ENCODE measurements at regions not wholly inside any gene's neighbourhood (a gene's known extent, or its start where the extent isn't known, plus 50 kb on each side); places are given as distances from the start of the nearest gene placed in this dataset.

DNA sequence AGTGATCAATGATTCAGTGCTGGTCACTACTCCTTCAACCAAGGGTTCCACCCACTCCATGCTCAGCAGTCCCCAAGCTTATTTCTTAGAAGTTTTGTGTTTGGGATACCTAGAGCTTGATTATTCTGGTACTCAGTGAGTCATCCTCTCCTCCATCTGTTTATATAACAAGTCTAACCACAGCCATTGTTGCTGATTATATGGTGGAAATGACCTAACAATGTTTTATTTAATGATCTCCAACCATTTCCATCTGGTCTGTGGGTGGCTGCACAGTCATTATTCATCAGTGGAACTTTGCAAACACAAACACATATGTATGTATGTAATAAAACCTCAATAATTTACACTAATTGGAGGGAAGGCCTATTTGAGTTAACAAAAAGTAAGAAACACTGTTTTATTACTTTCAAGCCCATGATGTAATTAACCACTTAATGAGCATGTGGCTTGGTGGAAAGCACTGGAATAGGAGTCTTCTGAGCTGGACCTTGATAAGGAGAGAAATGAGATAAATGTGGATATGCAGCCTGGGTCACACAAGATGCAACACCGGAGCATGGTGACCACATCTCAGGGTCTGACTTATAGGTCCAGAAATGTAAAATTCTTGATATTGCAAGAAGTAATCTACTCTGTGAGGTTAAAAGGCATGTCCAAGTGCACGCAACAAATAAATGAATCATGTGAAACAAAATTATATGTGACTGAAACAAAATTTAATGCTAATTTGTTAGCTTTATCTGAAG is 99.0 kb upstream of the WLS start:
- DNase-seq (ENCODE audit: low spot score), result peak; percentile 64

DNA sequence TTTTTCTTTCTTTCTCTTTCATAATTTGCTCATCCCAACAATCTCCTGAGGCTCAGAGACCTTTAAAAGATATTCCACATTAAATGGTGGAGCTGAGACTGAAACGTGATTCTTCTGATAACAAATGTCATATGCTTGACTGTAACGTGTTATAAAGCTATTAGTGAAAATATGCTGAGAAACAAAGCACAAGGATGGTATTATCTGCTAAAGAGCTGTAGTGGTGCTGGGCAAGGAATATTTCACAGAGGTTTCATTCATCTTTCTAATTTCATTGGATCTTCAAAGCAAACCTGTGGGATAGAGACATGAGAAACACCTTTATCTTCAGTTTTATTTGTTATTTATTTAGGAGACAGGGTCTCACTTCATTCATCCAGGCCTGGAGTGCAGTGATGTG is 98.1 kb upstream of the WLS start:
- DNase-seq (ENCODE audit: low spot score), result no peak

DNA sequence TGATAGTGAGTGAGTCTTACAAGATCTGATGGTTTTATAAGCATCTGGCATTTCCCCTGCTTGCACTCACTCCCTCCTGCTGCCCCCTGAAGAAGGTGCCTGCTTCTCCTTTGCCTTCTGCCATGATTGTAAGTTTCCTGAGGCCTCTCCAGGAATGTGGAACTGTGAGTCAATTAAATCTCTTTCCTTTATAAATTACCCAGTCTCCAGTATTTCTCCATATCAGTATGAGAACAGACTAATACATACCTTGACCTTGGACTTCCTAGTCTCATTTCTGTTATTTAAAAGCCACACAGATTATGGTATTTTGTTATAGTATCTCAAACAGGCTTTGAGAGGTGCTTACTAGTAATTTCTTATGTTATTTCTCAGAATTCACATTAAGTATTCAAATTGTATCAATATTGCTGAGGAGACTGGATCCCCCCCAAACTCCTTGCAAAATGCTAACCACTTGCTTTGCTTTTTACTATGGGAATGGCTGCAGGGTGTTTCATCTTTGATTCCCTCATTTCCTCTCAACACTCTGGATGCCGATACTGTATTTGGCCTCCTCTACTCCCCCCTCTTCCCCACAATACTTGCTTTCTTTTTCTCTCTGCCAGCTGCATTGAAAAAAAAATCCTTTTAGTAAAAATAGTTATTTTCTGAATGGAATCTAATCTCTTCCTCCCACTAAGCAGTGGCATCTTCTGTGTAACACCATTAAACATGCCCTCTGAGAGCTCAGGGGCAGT is 96.9 kb upstream of the WLS start:
- DNase-seq (ENCODE audit: low spot score), result no peak

DNA sequence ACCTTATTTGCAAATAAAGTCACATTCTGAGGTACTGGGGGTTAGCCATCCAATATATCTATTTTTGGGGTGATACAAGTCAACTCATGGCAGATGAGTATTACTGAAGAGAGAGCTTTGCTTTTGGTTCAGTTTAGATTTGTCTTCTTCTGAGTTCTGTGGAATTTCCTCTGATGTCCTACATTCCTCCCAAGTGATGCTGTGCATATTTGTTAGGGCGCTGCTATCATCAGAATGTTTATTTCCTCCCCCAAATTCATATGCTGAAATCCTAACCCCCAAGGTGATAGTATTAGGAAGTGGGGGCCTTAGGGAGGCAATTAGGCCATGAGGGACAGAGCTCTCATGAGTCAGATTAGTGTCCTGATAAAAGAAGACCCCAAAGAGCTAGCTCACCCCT is 96.2 kb upstream of the WLS start:
- no peak for DNase-seq (ENCODE audit: low spot score)

DNA sequence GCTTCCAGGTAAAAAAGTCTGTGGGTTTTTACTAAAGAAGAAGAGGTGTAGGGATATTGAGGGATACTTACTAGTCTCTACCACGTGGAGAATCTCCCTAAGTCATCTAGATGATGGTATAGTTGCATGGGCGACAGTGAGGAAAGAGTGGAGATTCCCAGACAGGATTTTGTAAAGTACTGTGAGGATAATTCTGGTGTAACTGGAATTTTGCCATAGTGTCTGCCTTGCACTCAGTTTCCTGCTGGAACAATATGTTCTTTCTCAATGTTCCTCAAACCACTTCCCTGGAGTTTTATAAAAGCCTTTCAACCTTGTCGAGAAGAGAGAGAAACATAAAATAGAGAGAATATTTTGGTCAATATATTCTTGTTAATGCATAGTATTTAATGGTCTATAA is 95.1 kb upstream of the WLS start:
- no peak for DNase-seq (ENCODE audit: low spot score)

DNA sequence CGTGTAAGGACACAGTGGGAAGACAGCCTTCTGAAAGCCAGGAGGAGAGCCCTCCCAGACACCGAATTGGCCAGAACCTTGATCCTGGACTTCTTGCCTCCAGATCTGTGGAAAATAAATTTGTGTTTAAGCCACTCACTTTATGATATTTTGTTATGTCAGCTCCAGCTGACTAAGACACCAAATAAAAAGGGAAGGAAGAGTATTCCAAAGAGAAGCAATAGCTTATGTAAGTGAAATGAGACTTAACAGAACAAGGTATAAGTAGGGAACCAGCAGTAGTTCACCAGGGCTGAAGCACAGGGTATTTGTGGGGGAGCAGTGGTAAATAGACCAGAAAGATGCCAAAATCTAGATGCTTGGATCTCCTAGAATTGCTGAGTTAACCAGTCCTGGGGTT is 94.2 kb upstream of the WLS start:
- no peak for DNase-seq (ENCODE audit: low spot score)

DNA sequence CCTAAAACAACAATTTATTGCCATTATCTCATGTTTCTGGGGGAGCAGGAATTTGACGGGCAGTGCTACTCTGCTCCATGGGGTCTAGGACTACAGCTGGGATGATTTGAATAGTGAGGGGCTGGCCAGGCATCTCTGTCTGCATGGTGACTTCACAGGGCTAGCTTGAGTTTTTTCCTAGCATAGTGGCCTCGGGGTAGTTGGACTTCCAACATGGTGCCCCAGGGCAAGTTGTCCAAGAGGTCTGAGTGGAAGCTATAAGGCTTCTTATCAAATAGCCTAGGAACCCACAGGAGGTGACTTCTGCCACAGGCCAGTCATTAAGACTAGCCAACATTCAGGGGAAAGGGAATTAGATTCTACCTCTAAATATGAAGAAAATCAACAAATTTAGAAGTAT is 92.0 kb upstream of the WLS start:
- DNase-seq (ENCODE audit: low spot score), result no peak

DNA sequence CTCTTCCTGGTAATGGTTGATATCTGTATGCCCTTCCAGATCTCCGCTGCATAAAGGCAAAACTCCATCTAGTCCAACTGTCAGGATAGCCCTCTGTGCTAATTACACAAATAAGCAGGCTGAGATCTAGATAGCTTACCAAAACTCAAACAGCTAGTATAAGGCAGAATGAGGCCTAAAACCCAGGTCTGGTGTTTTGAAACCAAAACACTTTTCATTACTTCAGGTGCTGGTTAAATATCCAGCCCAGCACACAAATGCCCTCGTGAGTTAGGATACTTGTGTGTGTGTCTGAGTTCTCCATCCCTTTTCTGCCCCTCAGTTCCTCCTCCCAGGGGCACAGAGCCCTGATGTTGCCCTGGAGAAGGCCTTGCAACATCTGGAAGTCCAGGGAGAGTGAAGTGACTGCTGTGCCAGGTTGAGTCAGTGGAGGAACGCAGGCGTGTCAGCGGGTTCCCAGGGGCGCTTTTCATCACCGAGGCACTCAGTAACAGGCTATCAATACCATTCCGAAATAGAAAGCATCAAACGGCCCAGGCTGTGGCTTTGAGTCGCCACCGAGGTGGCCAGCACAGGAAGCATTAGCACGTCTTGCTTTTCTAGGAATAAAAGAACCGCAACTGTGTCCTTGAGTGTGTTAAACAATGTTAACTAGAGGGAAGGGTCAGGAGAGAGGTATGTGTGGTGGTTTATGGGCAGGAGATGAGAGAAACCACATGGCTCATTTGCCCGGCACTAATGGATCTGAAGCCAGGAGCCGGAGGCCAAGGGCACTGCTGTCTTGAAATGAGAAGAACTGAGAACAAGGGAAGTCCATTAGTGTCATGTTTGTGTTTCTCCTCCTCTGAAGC is 90.7 kb upstream of the WLS start:
- DNase-seq (ENCODE audit: low spot score), result peak; percentile 63

DNA sequence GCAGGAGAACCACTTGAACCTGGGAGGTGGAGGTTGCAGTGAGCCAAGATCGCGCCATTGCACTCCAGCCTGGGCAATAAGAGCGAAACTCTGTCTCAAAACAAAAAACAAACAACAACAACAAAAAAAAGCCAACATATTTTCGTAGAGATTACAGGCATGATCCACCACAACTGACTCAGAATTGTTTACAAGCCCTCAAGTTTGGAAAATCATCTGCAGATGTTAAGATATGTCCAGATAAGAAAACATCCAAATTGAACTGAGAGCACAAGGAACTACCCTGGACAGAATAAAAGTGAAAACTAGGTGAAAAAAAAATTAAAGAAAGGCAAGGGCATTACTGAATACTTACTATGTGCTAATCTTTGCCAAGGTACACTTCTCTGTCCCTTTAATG is 89.8 kb upstream of the WLS start:
- no peak for DNase-seq (ENCODE audit: low spot score)

DNA sequence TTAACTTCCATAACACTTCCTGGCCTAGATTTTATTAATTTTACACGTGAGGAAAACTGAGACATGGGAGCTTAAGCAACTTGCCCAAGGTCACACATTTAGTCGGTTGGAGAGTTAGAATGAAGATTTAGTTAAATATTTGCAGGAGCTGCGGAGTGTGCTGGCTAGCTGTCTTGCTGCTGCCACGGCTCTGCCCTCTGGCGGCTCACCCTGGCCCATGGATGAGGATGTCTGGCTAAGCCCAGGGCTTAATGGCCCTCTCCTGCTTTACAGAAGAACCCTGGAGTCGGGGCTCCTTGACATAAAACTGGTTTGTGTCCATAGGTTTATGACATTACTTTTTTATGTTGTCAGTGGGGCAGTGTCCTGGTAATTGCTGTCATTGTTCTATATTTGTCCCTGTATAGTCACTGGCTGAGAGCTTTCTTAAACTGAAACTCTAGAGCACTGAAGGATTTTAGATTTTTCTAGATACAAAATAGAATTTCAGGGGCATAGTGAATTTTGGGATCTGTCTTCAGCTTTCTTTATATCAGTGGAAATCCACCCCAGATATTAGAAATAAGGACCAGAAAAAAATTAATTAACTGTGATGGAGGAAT is 88.9 kb upstream of the WLS start:
- DNase-seq (ENCODE audit: low spot score), result peak; percentile 69

DNA sequence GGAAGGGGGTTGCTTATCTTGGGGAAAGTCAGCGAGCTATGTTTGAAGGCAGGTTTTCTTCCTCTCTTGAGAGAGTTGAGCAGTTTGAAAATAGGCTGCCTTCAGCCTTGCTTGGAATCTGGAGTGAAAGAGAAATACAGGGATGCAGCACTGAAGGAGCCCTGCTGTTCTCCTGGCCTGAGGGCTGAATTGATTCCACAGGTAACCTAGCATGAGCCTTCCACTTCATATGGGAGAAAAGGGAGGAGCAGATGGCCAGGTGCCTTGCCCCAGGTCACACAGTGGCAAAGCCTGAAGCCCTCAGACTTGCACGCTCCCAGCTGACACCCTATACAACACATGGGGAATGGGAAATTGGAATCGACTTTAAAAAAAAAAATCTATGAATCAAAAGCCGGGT is 88.0 kb upstream of the WLS start:
- no peak for DNase-seq (ENCODE audit: low spot score)

DNA sequence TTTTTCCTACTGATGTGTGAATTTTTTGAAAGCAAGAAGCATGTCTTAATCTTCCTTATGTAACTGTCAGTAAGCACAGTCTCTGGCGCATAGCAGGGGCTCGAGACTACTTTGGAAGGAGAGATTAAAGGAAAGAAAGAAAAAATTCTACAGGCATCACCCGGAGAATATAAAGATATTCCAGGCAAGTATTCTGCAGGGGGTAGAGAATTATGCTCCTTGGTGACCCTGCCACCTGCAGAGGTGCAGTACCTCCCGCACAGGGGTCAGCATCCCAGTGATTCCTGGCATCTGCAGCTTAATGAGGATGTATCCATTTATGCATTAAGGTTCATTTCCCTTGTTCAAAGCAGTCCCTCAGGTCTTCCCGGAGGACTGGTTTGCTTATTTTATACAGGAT is 87.6 kb upstream of the WLS start:
- no peak for DNase-seq (ENCODE audit: low spot score)

DNA sequence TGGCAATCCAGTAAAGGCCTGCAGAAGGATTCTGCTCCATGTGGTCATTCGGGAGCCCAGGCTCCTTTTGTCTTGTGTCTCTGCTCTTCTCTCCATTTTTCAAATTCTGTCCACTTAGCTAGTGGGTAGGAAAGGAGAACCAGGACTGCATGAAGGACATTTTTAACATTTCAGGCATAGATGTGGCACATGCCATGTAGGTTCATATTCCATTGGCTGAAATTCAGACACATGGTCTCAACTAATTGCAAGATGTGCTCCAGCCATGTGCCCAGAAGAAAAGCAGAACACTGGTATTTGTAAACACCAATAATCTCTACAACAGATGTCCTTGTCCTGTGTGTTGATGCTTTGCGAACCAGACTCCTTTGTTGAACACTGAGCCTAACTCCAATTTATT is 85.2 kb upstream of the WLS start:
- no peak for DNase-seq (ENCODE audit: low spot score)

DNA sequence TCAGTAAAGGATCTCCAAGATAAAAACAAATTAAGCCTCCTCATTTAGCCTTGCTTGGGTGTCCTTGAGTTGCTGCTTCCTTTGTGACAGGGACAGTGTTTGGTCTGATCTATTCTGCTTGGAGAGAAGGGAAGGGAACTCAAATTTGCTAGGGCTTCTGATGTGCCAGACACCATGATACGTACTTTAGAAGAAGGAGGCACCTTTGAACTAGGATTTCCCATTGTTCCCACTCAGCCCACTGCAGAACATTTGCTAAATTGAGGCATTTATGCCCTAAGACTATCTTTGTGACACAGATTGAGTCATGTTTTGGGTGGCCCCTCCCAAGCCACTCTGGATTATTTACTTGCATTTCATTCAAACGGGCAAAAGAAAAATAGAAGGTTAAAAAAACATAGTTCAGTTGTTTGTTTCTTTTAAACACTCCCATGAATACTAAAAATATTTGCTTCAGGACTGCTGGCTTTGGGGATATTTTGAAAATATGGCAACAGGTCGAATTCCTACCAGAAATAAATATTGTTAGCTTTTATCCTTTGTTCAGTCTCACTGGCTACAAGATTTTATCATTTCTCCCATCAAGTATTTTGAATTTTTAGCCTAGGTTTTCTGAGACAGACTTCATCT is 81.9 kb upstream of the WLS start:
- DNase-seq (ENCODE audit: low spot score), result no peak

DNA sequence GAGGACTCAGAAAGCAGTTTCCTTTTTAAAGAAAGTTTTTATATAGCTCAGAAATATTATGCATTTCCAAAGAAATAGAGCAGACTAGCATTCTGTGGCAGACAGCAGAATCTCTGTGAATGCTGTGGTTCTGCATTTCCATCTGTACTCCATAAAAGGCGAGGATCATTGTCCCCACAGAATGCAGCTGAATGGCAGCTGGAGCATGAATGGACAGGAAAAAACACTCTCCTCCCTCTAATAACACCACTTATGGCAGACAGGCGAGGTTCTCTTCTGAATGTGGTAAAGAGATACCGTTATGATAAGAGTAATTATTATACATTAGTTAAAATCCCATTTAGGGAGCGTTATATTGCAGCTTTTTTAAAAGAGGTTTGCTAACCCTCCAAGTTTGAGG is 81.4 kb upstream of the WLS start:
- DNase-seq (ENCODE audit: low spot score), result no peak

DNA sequence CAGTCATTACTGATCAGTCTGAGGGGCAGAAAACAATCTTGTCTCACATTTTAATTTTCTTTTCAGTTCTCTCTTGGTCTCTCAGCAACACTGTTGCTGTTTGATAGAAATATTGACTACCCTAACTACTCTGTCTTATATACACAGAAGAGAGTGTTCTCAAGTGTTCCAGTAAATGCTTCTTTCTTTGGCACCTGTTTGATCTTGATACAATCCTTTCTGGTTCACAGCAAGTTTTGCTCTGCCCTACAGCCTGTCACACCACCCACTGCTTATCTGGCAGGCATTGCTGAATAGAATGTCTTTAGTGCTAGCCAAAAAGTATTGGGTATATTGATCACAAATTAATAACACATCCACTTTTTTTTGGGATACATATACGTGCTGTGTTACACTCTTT is 75.7 kb upstream of the WLS start:
- no peak for DNase-seq (ENCODE audit: low spot score)

DNA sequence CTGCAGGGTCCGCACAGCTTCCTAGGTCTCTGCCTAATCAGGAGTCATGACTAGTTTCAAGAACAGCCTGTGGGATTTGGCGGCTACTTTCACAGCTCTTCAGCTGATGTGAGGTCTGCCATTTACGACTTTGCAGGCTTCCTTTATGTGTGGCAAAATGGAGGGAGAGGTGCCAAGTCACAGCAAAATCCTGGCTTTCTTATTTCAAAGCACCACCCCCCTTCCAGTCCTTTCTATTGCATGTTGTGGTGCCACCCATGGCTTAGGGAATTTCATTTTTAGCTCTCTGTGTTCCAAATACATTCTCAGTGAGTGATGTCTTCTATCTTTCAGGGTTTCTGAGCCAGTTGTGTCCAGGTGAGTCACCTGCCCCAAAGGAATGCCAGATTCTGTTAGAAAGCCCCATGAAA is 75.1 kb upstream of the WLS start:
- no peak for DNase-seq (ENCODE audit: low spot score)

DNA sequence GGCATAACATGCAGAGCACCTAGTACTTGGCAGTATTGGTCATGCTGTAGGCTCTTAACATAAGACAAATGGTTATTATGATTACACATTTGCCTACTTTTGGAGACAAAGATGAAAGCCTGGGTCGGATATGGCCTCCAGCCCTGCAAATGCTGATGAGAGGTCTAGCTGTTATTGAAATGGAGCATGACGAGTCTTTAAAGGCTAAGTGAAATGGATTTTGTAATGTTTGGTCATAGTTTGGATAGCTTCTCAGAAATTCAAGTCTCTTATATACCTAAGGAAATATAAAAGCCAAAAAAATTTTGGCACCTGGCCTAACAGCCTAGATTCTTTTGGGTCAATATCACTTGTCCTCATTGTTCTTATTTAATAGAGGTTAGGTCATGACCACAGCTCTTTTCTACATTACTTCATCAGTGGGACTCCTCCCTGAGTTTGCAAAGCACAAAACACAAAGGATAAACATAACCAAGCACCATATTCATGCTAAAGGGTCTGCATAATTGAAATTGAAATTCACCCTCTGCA is 69.2 kb upstream of the WLS start:
- no peak for DNase-seq (ENCODE audit: low spot score)

DNA sequence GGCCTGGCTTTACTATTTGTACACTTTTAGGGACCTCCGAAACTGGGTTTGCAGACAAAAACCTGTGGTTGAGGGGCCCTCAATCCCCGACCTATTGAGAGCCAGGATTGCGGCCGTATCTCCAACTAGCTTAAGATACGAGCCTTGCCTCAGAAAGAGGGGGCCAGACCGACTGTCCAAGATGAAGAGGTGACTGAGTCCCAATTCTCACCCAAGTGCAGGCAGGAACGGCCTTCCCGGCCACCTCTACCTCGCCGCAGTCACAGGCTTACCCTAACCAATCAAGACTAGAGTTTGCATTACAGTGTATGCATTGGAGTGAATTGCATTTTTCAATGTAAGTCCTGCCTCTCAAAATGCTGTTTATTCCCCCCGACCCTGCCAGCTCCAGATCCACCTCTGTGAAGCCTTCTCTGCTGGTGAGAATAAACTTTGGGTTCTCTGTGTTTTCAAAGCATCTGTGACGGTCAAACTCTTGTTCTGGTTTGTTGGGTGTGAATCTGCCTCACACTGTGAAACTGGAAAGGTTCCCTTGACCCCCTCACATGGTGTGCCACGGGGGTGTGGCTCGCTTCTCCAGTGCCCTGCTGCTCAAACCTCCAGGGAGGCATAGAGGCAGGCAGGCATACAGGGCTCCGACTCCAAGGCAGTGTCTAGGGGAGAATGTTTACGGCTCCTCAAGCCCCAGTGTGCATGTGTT is 62.2 kb upstream of the WLS start:
- DNase-seq (ENCODE audit: low spot score), result no peak

DNA sequence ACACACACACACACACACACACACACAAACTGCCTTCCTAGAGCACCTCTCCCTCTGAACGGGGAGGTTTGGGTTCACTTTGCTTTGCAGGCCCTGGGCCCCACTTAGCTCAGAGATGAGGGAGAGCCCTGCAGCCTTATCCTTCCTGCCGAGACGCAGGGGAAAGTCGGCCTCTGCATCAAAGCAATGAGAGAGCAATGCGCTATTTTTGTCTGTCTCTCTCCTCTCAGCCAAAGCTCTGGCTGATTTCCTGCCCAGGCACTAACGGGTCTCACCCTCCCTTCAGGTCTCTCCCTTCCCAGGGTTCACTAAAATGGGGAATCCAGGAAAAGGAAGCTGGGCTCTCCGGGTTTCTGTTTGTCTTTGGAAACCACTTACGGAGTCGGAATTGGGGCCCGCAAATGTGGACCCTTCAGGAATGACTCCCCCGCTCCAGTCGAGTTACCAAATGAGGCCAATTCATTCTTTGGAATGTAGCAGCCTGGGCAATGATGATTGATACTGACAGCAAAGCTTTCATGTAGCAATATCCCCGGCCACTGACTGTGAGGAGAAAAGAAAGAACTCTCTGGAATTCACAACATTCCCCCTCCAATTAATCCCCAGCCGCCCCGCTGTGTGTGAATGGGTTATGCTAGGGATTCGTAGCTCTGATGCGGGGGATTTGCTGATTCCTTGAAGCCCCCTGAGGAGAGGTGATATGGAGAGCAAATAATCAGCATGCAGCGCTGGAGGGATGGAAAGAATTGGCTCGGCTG is 61.5 kb upstream of the WLS start:
- DNase-seq (ENCODE audit: low spot score), result peak; percentile 39

Measured in AG08396 (cell line).